ENCODE measurements at regions not wholly inside any gene's neighbourhood (a gene's known extent, or its start where the extent isn't known, plus 50 kb on each side); places are given as distances from the start of the nearest gene placed in this dataset.

GRCh38 chr13:85659493-85659892, 139.7 kb downstream of the SLITRK6 start:
- H3K27ac ChIP-seq (ENCODE audit: low read depth, low read length): no peak overlapping the region
- H3K4me1 ChIP-seq (ENCODE audit: control insufficient read depth in 1 of 2, insufficient read depth in 2 of 2, low read length in 2 of 2): no peaks in the 10 kb centered on the region
- no peaks in the 10 kb centered on the region for H3K27me3 ChIP-seq (ENCODE audit: insufficient read depth, low read length)
- peaks cover 0 to 3% of the 10 kb centered on the region in 2 experiments; a peak in 1 of 4 replicates for H3K9me3 ChIP-seq (ENCODE audit: control insufficient read depth in 1 of 2, insufficient read depth in 1 of 2, low read depth in 1 of 2, low read length in 2 of 2)
- no peak overlapping the region for H2AFZ ChIP-seq (ENCODE audit: low read depth, low read length, poor library complexity, severe bottlenecking)
- TF ChIP-seq SIN3A (IDR thresholded peaks at IDR 0.05; ENCODE audit: low read depth): no peak
- TF ChIP-seq RAD21 (IDR thresholded peaks at IDR 0.05; ENCODE audit: low read depth): no peak
- TF ChIP-seq ATF3 (IDR thresholded peaks at IDR 0.05): no peak
- TF ChIP-seq EGR1 (IDR thresholded peaks at IDR 0.05; ENCODE audit: low read depth): no peak
- TF ChIP-seq ELF1 (IDR thresholded peaks at IDR 0.05; ENCODE audit: borderline replicate concordance, low read depth): no peak
- TF ChIP-seq CBX3 (IDR thresholded peaks at IDR 0.05; ENCODE audit: low read depth): no peak
- no peak for TF ChIP-seq CTCF (IDR thresholded peaks at IDR 0.05 in 2 of 3, conservative IDR thresholded peaks at IDR 0.05 in 1 of 3; ENCODE audit: borderline replicate concordance in 1 of 3, insufficient read depth in 1 of 3, low read depth in 2 of 3, low read length in 2 of 3)
- TF ChIP-seq ZNF274 (IDR thresholded peaks at IDR 0.05; ENCODE audit: low read depth, low read length): no peak
- TF ChIP-seq ZFX (IDR thresholded peaks at IDR 0.05): no peak
- no peak for TF ChIP-seq POLR2AphosphoS5 (IDR thresholded peaks at IDR 0.05; ENCODE audit: low read depth, low read length)
- no peak for TF ChIP-seq JUND (IDR thresholded peaks at IDR 0.05)
- TF ChIP-seq YY1 (IDR thresholded peaks at IDR 0.05; ENCODE audit: extremely low read depth, insufficient replicate concordance, low read depth, low read length): no peak
- TF ChIP-seq MAX (IDR thresholded peaks at IDR 0.05): no peak
- TF ChIP-seq TCF7L2 (IDR thresholded peaks at IDR 0.05; ENCODE audit: borderline replicate concordance, extremely low read depth, insufficient read depth, insufficient read length): no peak
- no peak for TF ChIP-seq CEBPB (IDR thresholded peaks at IDR 0.05; ENCODE audit: low read depth)
- no peak for TF ChIP-seq SP1 (IDR thresholded peaks at IDR 0.05; ENCODE audit: low read depth)
- no peak for TF ChIP-seq REST (IDR thresholded peaks at IDR 0.05; ENCODE audit: low read depth)
- no peak for TF ChIP-seq ZBTB33 (IDR thresholded peaks at IDR 0.05; ENCODE audit: extremely low read depth, insufficient replicate concordance, low read length)
- intact Hi-C loops (cut with micrococcal nuclease): no loop called here
- ATAC-seq (no peak), DNase-seq (ENCODE audit: low read depth, low spot score) (no peak)
- ChIA-PET RAD21 (ENCODE audit: low non-redundant PET in 1 of 2, low total read pairs in 2 of 2, uncharacterized antibody in 2 of 2, unreplicated experiment in 2 of 2) (no interaction called here), CTCF (no interaction called here), POLR2A (no interaction called here)
- H3K4me2 ChIP-seq (ENCODE audit: low read length): no peak overlapping the region
- BruUV-seq (replicated peaks): no TSS peak
- no peak overlapping the region for H3K4me3 ChIP-seq (replicated peaks in 1 of 2; ENCODE audit: low read depth in 1 of 2, low read length in 2 of 2)
- H4K20me1 ChIP-seq (ENCODE audit: insufficient read depth): no peaks in the 10 kb centered on the region
- H3K9me2 ChIP-seq (ENCODE audit: insufficient read depth): no peaks in the 10 kb centered on the region
- H3K36me3 ChIP-seq (ENCODE audit: control insufficient read depth in 1 of 2, insufficient read depth in 2 of 2, low read length in 2 of 2): no peaks in the 10 kb centered on the region
- H3K9ac ChIP-seq (ENCODE audit: low read length): no peak overlapping the region
- H3K79me2 ChIP-seq (ENCODE audit: insufficient read depth, low read length): no peaks in the 10 kb centered on the region

Measured in HCT116 (cell line).